Effector memory CD8-positive, alpha-beta T cell (primary cell): ENCODE measurements at regions not wholly inside any gene's neighbourhood (a gene's known extent, or its start where the extent isn't known, plus 50 kb on each side); places are given as distances from the start of the nearest gene placed in this dataset.

Experiments
- ATAC-seq: fragments of 150-1000 bp; cut with Tn5 transposase; replicated peaks from 2 replicates; pipeline ENCODE4 v1.10.0; 2021; ENCODE audit warnings: mild to moderate bottlenecking, moderate library complexity
- DNase-seq, 3 experiments: peaks; one replicate each; pipeline ENCODE4 v3.0.0; 2021
- H3K27ac Mint-ChIP-seq, 2 donors: one replicate each; pipeline ENCODE4 v1.8.0; 2022; ENCODE audit warnings: mild to moderate bottlenecking in 2 of 2, mixed read lengths in 2 of 2, moderate library complexity in 2 of 2
- H3K27me3 Mint-ChIP-seq, 2 donors: one replicate each; pipeline ENCODE4 v1.8.0; 2022; ENCODE audit warnings: mixed read lengths in 2 of 2
- H3K36me3 Mint-ChIP-seq: one replicate; pipeline ENCODE4 v1.8.0; 2022; ENCODE audit warnings: mild to moderate bottlenecking, moderate library complexity, mixed read lengths; ENCODE audit not compliant: insufficient read depth
- H3K4me1 Mint-ChIP-seq, 2 donors: one replicate each; pipeline ENCODE4 v1.8.0; 2022; ENCODE audit warnings: low read depth in 2 of 2, mixed read lengths in 2 of 2
- H3K4me3 Mint-ChIP-seq, 2 donors: one replicate each; pipeline ENCODE4 v1.8.0; 2022; ENCODE audit warnings: mild to moderate bottlenecking in 2 of 2, mixed read lengths in 2 of 2, moderate library complexity in 2 of 2
- H3K9me3 Mint-ChIP-seq, 2 donors: one replicate each; pipeline ENCODE4 v1.8.0; 2022; ENCODE audit warnings: mixed read lengths in 2 of 2

GRCh38 chr5:171509467-171509866 lies 90.0 kb downstream of the FGF18 start:
- Mint-ChIP-seq H3K27ac (no peak overlapping the region), H3K27me3 (peaks cover 26 to 31% of the 10 kb centered on the region in 2 donors), H3K36me3 (no peaks in the 10 kb centered on the region), H3K9me3 (no peaks in the 10 kb centered on the region), H3K4me3 (no peak overlapping the region), H3K4me1 (no peaks in the 10 kb centered on the region)
- no peak for ATAC-seq
- DNase-seq: no peak

- Mint-ChIP-seq H3K4me1 (no peaks in the 10 kb centered on the region), H3K27me3 (peaks cover 38 to 39% of the 10 kb centered on the region in 2 donors), H3K36me3 (no peaks in the 10 kb centered on the region), H3K27ac (no peak overlapping the region), H3K4me3 (no peak overlapping the region), H3K9me3 (no peaks in the 10 kb centered on the region)
- DNase-seq: no peak
- no peak for ATAC-seq
These were observed 93.0 kb downstream of the FGF18 start for GRCh38 chr5:171512397-171512796.

GRCh38 chr5:171513591-171513990 lies 94.1 kb downstream of the FGF18 start:
- no peak overlapping the region for H3K27ac Mint-ChIP-seq
- ATAC-seq (no peak), DNase-seq (no peak)
- H3K36me3 Mint-ChIP-seq: no peaks in the 10 kb centered on the region
- peaks cover 50 to 51% of the 10 kb centered on the region in 2 donors for H3K27me3 Mint-ChIP-seq
- no peaks in the 10 kb centered on the region for H3K9me3 Mint-ChIP-seq
- H3K4me1 Mint-ChIP-seq: no peaks in the 10 kb centered on the region
- no peak overlapping the region for H3K4me3 Mint-ChIP-seq

- Mint-ChIP-seq H3K27me3 (peaks cover 45 to 47% of the 10 kb centered on the region in 2 donors), H3K9me3 (no peaks in the 10 kb centered on the region), H3K27ac (no peak overlapping the region), H3K36me3 (no peaks in the 10 kb centered on the region), H3K4me3 (no peak overlapping the region), H3K4me1 (no peaks in the 10 kb centered on the region)
- DNase-seq (no peak), ATAC-seq (no peak)
These were observed 99.5 kb downstream of the FGF18 start for GRCh38 chr5:171518916-171519315.

GRCh38 chr5:171520300-171521174 lies 101.1 kb downstream of the FGF18 start:
- no peak overlapping the region for H3K27ac Mint-ChIP-seq
- DNase-seq (no peak), ATAC-seq (no peak)
- no peaks in the 10 kb centered on the region for H3K36me3 Mint-ChIP-seq
- H3K9me3 Mint-ChIP-seq: no peaks in the 10 kb centered on the region
- no peak overlapping the region for H3K4me3 Mint-ChIP-seq
- no peaks in the 10 kb centered on the region for H3K4me1 Mint-ChIP-seq
- H3K27me3 Mint-ChIP-seq: peaks cover 40 to 43% of the 10 kb centered on the region in 2 donors

- Mint-ChIP-seq H3K27ac (no peak overlapping the region), H3K9me3 (no peaks in the 10 kb centered on the region), H3K4me1 (no peaks in the 10 kb centered on the region), H3K27me3 (peaks cover 38 to 43% of the 10 kb centered on the region in 2 donors), H3K36me3 (no peaks in the 10 kb centered on the region), H3K4me3 (no peak overlapping the region)
- no peak for ATAC-seq
- DNase-seq: no peak
These were observed 101.8 kb downstream of the FGF18 start for GRCh38 chr5:171521219-171521633.

- Mint-ChIP-seq H3K27ac (no peak overlapping the region), H3K4me1 (no peaks in the 10 kb centered on the region), H3K27me3 (peaks cover 35 to 45% of the 10 kb centered on the region in 2 donors), H3K9me3 (no peaks in the 10 kb centered on the region), H3K36me3 (no peaks in the 10 kb centered on the region), H3K4me3 (no peak overlapping the region)
- no peak for DNase-seq
- no peak for ATAC-seq
These were observed 102.2 kb downstream of the FGF18 start for GRCh38 chr5:171521679-171522078.

- Mint-ChIP-seq H3K4me3 (no peak overlapping the region), H3K27me3 (peaks cover 25 to 36% of the 10 kb centered on the region in 2 donors), H3K9me3 (no peaks in the 10 kb centered on the region), H3K4me1 (no peaks in the 10 kb centered on the region), H3K27ac (no peak overlapping the region), H3K36me3 (no peaks in the 10 kb centered on the region)
- no peak for ATAC-seq
- no peak for DNase-seq
These were observed 104.3 kb downstream of the FGF18 start for GRCh38 chr5:171523781-171524180.

GRCh38 chr5:171524466-171524865 lies 105.0 kb downstream of the FGF18 start:
- Mint-ChIP-seq H3K27me3 (peaks cover 22 to 36% of the 10 kb centered on the region in 2 donors), H3K36me3 (no peaks in the 10 kb centered on the region), H3K4me1 (no peaks in the 10 kb centered on the region)

GRCh38 chr5:171525085-171525484 lies 105.6 kb downstream of the FGF18 start:
- DNase-seq: no peak
- peaks cover 19 to 35% of the 10 kb centered on the region in 2 donors for H3K27me3 Mint-ChIP-seq
- no peak overlapping the region for H3K27ac Mint-ChIP-seq
- no peaks in the 10 kb centered on the region for H3K4me1 Mint-ChIP-seq
- ATAC-seq: no peak
- H3K4me3 Mint-ChIP-seq: no peak overlapping the region
- H3K36me3 Mint-ChIP-seq: no peaks in the 10 kb centered on the region
- no peaks in the 10 kb centered on the region for H3K9me3 Mint-ChIP-seq

More at GRCh38 chr5:171524466-171524865, 105.0 kb downstream of the FGF18 start:
- Mint-ChIP-seq H3K27ac (no peak overlapping the region), H3K4me3 (no peak overlapping the region), H3K9me3 (no peaks in the 10 kb centered on the region)
- ATAC-seq (no peak), DNase-seq (no peak)

GRCh38 chr5:171528036-171528435 lies 108.6 kb downstream of the FGF18 start:
- H3K36me3 Mint-ChIP-seq: no peaks in the 10 kb centered on the region
- DNase-seq (no peak), ATAC-seq (no peak)
- H3K9me3 Mint-ChIP-seq: no peaks in the 10 kb centered on the region
- H3K27ac Mint-ChIP-seq: no peak overlapping the region
- no peaks in the 10 kb centered on the region for H3K4me1 Mint-ChIP-seq
- peaks cover 23 to 39% of the 10 kb centered on the region in 2 donors for H3K27me3 Mint-ChIP-seq
- no peak overlapping the region for H3K4me3 Mint-ChIP-seq

- peaks cover 27 to 41% of the 10 kb centered on the region in 2 donors for H3K27me3 Mint-ChIP-seq
- H3K9me3 Mint-ChIP-seq: no peaks in the 10 kb centered on the region
- H3K36me3 Mint-ChIP-seq: no peaks in the 10 kb centered on the region
- no peak for ATAC-seq
- DNase-seq: no peak
- H3K4me1 Mint-ChIP-seq: no peaks in the 10 kb centered on the region
- H3K27ac Mint-ChIP-seq: no peak overlapping the region
- no peak overlapping the region for H3K4me3 Mint-ChIP-seq
These were observed 109.6 kb downstream of the FGF18 start for GRCh38 chr5:171528865-171529614.

- no peak overlapping the region for H3K4me3 Mint-ChIP-seq
- peaks cover 49 to 59% of the 10 kb centered on the region in 2 donors for H3K27me3 Mint-ChIP-seq
- no peak overlapping the region for H3K27ac Mint-ChIP-seq
- DNase-seq (no peak), ATAC-seq (no peak)
- no peaks in the 10 kb centered on the region for H3K36me3 Mint-ChIP-seq
- no peaks in the 10 kb centered on the region for H3K9me3 Mint-ChIP-seq
- H3K4me1 Mint-ChIP-seq: no peaks in the 10 kb centered on the region
These were observed 112.2 kb downstream of the FGF18 start for GRCh38 chr5:171531638-171532037.

GRCh38 chr5:171533153-171533552 lies 113.7 kb downstream of the FGF18 start:
- no peak overlapping the region for H3K27ac Mint-ChIP-seq
- no peaks in the 10 kb centered on the region for H3K4me1 Mint-ChIP-seq
- DNase-seq: no peak
- H3K27me3 Mint-ChIP-seq: peaks cover 51 to 60% of the 10 kb centered on the region in 2 donors
- no peaks in the 10 kb centered on the region for H3K9me3 Mint-ChIP-seq
- ATAC-seq: no peak
- H3K36me3 Mint-ChIP-seq: no peaks in the 10 kb centered on the region
- no peak overlapping the region for H3K4me3 Mint-ChIP-seq
